ENCODE measurements at regions not wholly inside any gene's neighbourhood (a gene's known extent, or its start where the extent isn't known, plus 50 kb on each side); places are given as distances from the start of the nearest gene placed in this dataset.

GRCh38 chr16:50480206-50480605, 68.0 kb upstream of the NKD1 start:
- TF ChIP-seq CTCF (IDR thresholded peaks at IDR 0.05; ENCODE audit: low read depth, low read length) (no peak), EZH2phosphoT487 (IDR thresholded peaks at IDR 0.05; ENCODE audit: low read depth) (no peak)

Measured in OCI-LY3 (cell line).